NCI-H1105 (cell line): ENCODE measurements at regions not wholly inside any gene's neighbourhood (a gene's known extent, or its start where the extent isn't known, plus 50 kb on each side); places are given as distances from the start of the nearest gene placed in this dataset.
"Not testable (repeated sequence)": the region's sequence is repeated elsewhere in the genome, so short reads cannot be mapped to it uniquely, and the experiment has no call there.

Experiments used
- DNase-seq: peaks from one replicate; lab custom pipeline; 2025; lab: John Stamatoyannopoulos, UW

DNA sequence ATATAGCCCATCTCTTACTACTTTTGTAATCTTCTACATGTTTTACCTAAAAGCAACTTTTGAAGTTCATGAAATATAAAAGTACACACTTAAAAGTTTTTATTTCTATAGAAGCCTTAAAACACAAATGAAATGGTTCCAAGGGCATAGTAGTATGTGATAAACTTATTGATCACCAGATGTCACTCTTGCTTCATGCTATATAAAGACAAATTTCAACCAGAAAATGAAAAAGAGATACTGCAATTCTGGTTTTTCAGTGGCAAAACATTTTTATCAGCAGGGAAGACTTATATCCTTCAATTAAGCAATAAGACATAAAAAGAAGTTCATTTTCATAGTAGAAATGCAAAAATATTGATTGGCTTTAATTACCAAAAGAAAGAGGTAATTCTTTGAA is 69.4 kb upstream of the FBXL17 start:
- DNase-seq, result no peak

DNA sequence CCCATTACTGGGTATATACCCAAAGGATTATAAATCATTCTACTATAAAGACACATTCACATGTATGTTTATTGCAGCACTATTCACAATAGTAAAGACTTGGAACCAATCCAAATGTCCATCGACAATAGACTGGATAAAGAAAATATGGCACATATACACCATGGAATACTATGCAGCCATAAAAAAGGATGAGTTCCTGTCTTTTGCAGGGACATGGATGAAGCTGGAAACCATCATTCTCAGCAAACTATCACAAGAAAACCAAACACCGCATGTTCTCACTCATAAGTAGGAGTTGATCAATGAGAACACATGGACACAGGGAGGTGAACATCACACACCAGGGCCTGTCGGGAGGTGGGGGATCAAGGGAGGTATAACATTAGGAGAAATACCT is 62.2 kb upstream of the FBXL17 start:
- not testable (repeated sequence) for DNase-seq

DNA sequence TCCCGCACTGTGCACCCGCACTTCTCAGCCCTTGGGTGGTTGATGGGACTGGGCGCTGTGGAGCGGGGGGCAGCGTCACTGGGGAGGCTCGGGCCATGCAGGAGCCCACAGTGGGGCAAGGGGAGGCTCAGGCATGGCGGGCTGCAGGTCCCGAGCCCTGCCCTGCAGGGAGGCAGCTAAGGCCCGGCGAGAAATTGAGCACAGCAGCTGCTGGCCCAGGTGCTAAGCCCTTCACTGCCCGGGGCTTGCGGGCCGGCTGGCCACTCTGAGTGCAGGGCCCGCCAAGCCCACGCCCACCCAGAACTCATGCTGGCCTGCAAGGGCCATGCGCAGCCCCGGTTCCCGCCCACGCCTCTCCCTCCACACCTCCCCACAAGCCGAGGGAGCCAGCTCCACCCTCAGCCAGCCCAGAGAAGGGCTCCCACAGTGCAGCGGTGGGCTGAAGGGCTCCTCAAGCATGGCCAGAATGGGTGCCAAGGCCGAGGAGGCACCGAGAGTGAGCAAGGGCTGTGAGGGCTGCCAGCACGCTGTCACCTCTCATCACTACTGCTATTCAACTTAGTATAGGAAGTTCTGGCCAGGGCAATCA is 60.3 kb upstream of the FBXL17 start:
- DNase-seq, result not testable (repeated sequence)

DNA sequence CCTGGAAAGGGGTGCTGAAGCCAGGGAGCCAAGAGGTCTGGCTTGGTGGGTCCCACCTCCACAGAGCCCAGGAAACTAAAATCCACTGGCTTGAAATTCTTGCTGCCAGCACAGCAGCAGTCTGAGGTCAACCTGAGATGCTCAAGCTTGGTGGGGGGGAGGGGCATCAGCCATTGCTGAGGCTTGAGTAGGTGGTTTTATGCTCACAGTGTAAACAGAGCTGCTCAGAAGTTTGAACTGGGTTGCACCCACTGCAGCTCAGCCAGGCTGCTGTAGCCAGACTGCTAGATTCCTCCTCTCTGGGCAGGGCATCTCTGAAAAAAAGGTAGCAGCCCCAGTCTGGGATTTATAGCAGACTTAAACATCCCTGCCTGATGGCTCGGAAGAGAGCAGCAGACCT is 55.5 kb upstream of the FBXL17 start:
- no peak for DNase-seq

DNA sequence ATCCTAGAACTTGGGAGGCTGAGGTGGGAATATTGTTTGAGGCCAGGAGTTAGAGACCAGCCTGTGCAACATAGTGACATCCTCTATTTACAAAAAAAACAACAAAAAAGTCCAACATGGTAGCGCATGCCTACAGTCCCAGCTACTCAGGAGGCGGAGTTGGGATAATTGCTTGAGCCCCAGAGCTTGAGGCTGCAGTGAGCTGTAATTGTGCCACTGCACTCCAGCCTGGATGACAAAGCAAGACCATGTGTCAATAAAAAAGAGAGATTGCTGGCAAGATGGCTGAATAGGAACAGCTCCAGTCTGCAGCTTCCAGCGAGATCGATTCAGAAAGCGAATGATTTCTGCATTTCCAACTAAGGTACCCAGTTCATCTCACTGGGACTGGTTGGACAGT is 54.8 kb upstream of the FBXL17 start:
- DNase-seq, result no peak

DNA sequence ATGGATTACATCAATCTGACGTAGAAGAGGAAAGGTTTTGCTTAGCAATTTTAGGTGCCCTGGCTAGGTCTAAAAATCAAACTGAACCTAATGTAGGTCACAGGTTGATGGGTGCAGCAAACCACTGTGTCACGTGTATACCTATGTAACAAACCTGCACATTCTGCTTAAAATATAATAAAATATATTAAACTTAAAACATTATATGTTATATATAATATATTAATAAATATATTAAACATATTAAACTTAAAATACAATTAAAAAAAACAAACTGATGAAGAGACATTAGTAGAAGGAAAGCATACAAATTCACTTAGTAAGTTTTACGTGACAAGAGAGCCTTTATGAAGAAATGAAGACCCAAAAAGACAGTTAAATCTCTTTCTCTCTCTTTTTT is 51.7 kb upstream of the FBXL17 start:
- DNase-seq, result no peak

DNA sequence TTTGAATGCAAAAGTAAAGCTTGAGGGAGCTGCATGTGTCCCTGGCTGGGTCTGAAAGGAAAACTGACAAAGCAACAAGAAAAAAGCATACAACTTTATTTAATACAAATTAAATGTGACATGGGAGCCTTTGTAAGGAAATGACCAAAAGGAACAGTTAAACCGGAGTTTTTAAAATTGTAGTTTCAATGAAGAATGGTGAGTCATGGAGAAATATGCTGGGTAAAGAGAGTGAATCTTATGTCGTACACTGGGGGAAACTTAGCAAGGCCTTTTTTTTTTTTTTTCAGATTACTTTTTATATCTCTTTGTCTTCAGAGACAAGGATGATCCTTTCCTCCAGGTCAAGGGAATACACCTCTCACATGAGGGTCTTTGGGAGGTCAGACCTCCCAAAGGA is 50.1 kb upstream of the FBXL17 start:
- no peak for DNase-seq
